ENCODE measurements at regions not wholly inside any gene's neighbourhood (a gene's known extent, or its start where the extent isn't known, plus 50 kb on each side); places are given as distances from the start of the nearest gene placed in this dataset.

- DNase-seq = no peak
- intact Hi-C loops (cut with DNase I) = no loop called here
Observed at GRCh38 chr10:33573606-33574005, 239.1 kb upstream of the NRP1 start.

- no peak for DNase-seq
- intact Hi-C loops (cut with DNase I) = no loop called here
Observed at GRCh38 chr10:33571616-33572015, 237.1 kb upstream of the NRP1 start.

GRCh38 chr10:33570495-33570894 lies 236.0 kb upstream of the NRP1 start:
- no peak for DNase-seq

GRCh38 chr10:33569702-33570101 lies 235.2 kb upstream of the NRP1 start:
- intact Hi-C loops (cut with DNase I) = no loop called here
- no peak for DNase-seq

More at GRCh38 chr10:33570495-33570894, 236.0 kb upstream of the NRP1 start:
- intact Hi-C loops (cut with DNase I) = no loop called here

GRCh38 chr10:33566426-33566825 lies 232.0 kb upstream of the NRP1 start:
- DNase-seq = no peak
- intact Hi-C loops (cut with DNase I) = no loop called here

GRCh38 chr10:33566001-33566400 lies 231.5 kb upstream of the NRP1 start:
- intact Hi-C loops (cut with DNase I) = no loop called here

GRCh38 chr10:33565231-33565630 lies 230.8 kb upstream of the NRP1 start:
- intact Hi-C loops (cut with DNase I) = no loop called here
- DNase-seq = no peak

More at GRCh38 chr10:33566001-33566400, 231.5 kb upstream of the NRP1 start:
- DNase-seq = no peak

- no peak for DNase-seq
- intact Hi-C loops (cut with DNase I) = loop anchor here (10.0 kb wide), 1 partner anchor 224 kb away; the partner anchor contains the start of gene NRP1
Observed at GRCh38 chr10:33559105-33559504, 224.6 kb upstream of the NRP1 start.

GRCh38 chr10:33557313-33557712 lies 222.8 kb upstream of the NRP1 start:
- intact Hi-C loops (cut with DNase I) = loop anchor here (10.0 kb wide), 1 partner anchor 223 kb away; the partner anchor contains the start of gene NRP1
- DNase-seq = no peak

- DNase-seq = peak in 1 of 10 donors; percentile 60
- intact Hi-C loops (cut with DNase I) = loop anchor here (10.0 kb wide), 1 partner anchor 222 kb away; the partner anchor contains the start of gene NRP1
Observed at GRCh38 chr10:33556620-33557019, 222.2 kb upstream of the NRP1 start.

- intact Hi-C loops (cut with DNase I) = loop anchor here (10.0 kb wide), 1 partner anchor 221 kb away; the partner anchor contains the start of gene NRP1
Observed at GRCh38 chr10:33556103-33556502, 221.6 kb upstream of the NRP1 start.

GRCh38 chr10:33553748-33554571 lies 219.5 kb upstream of the NRP1 start:
- intact Hi-C loops (cut with DNase I) = loop anchor here (10.0 kb wide), 1 partner anchor 219 kb away; the partner anchor contains the start of gene NRP1
- peak in 2 of 10 donors; percentile 66 to 80 for DNase-seq

More at GRCh38 chr10:33556103-33556502, 221.6 kb upstream of the NRP1 start:
- DNase-seq = no peak

GRCh38 chr10:33552290-33552689 lies 217.8 kb upstream of the NRP1 start:
- intact Hi-C loops (cut with DNase I) = loop anchor here (10.0 kb wide), 1 partner anchor 217 kb away; the partner anchor contains the start of gene NRP1
- no peak for DNase-seq

GRCh38 chr10:33550811-33551210 lies 216.3 kb upstream of the NRP1 start:
- no peak for DNase-seq
- intact Hi-C loops (cut with DNase I) = loop anchor here (10.0 kb wide), 1 partner anchor 216 kb away; the partner anchor contains the start of gene NRP1

GRCh38 chr10:33547976-33548375 lies 213.5 kb upstream of the NRP1 start:
- no peak for DNase-seq
- intact Hi-C loops (cut with DNase I) = no loop called here

- intact Hi-C loops (cut with DNase I) = no loop called here
- DNase-seq = no peak
Observed at GRCh38 chr10:33546031-33546430, 211.6 kb upstream of the NRP1 start.

- intact Hi-C loops (cut with DNase I) = no loop called here
- no peak for DNase-seq
Observed at GRCh38 chr10:33542752-33543505, 208.5 kb upstream of the NRP1 start.

GRCh38 chr10:33539116-33539515 lies 204.6 kb upstream of the NRP1 start:
- intact Hi-C loops (cut with DNase I) = no loop called here
- DNase-seq = no peak

- intact Hi-C loops (cut with DNase I) = no loop called here
- no peak for DNase-seq
Observed at GRCh38 chr10:33537066-33537465, 202.6 kb upstream of the NRP1 start.

- intact Hi-C loops (cut with DNase I) = no loop called here
- DNase-seq = no peak
Observed at GRCh38 chr10:33536508-33536907, 202.0 kb upstream of the NRP1 start.

- intact Hi-C loops (cut with DNase I) = no loop called here
- no peak for DNase-seq
Observed at GRCh38 chr10:33535866-33536265, 201.4 kb upstream of the NRP1 start.
